Lower leg skin (tissue), 3 donors: ENCODE measurements at regions not wholly inside any gene's neighbourhood (a gene's known extent, or its start where the extent isn't known, plus 50 kb on each side); places are given as distances from the start of the nearest gene placed in this dataset.

Experiments used
- CTCF ChIP-seq, 3 donors: fragments of 450-650 bp; IDR thresholded peaks; one replicate each; pipeline ENCODE4 v1.5.1; 2016; ENCODE audit warnings: antibody characterized with exemption in 3 of 3, mild to moderate bottlenecking in 3 of 3, moderate library complexity in 2 of 3
- POLR2A ChIP-seq, 2 donors: fragments of 450-650 bp; IDR thresholded peaks; one replicate each; pipeline ENCODE4 v1.6.1; 2016 to 2017; ENCODE audit warnings: antibody characterized with exemption in 2 of 2, mild to moderate bottlenecking in 1 of 2, moderate library complexity in 1 of 2

GRCh38 chr5:43994352-43994708 lies 391.4 kb downstream of the NNT start:
- no peak for TF ChIP-seq POLR2A (IDR thresholded peaks at IDR 0.05)
- no peak for TF ChIP-seq CTCF (IDR thresholded peaks at IDR 0.05)
